ENCODE measurements at regions not wholly inside any gene's neighbourhood (a gene's known extent, or its start where the extent isn't known, plus 50 kb on each side); places are given as distances from the start of the nearest gene placed in this dataset.

GRCh38 chr2:12102679-12103078 lies 356.2 kb downstream of the LPIN1 start:
- TF ChIP-seq CTCF (conservative IDR thresholded peaks at IDR 0.05; ENCODE audit: low read depth, low read length), result no peak
- no peak overlapping the region for H3K4me3 ChIP-seq (ENCODE audit: low read depth, low read length)
- DNase-seq (ENCODE audit: low read depth), result no peak

GRCh38 chr2:12105180-12105579 lies 358.7 kb downstream of the LPIN1 start:
- no peak overlapping the region for H3K4me3 ChIP-seq (ENCODE audit: low read depth, low read length)
- TF ChIP-seq CTCF (conservative IDR thresholded peaks at IDR 0.05; ENCODE audit: low read depth, low read length), result no peak
- DNase-seq (ENCODE audit: low read depth), result no peak

GRCh38 chr2:12106440-12107080 lies 360.1 kb downstream of the LPIN1 start:
- no peak overlapping the region for H3K4me3 ChIP-seq (ENCODE audit: low read depth, low read length)
- no peak for TF ChIP-seq CTCF (conservative IDR thresholded peaks at IDR 0.05; ENCODE audit: low read depth, low read length)
- DNase-seq (ENCODE audit: low read depth), result peak; percentile 99

- TF ChIP-seq CTCF (conservative IDR thresholded peaks at IDR 0.05; ENCODE audit: low read depth, low read length), result no peak
- H3K4me3 ChIP-seq (ENCODE audit: low read depth, low read length), result no peak overlapping the region
- DNase-seq (ENCODE audit: low read depth), result no peak
These were observed 360.9 kb downstream of the LPIN1 start for GRCh38 chr2:12107321-12107720.

GRCh38 chr2:12107939-12108338 lies 361.5 kb downstream of the LPIN1 start:
- no peak overlapping the region for H3K4me3 ChIP-seq (ENCODE audit: low read depth, low read length)
- peak; percentile 83 for DNase-seq (ENCODE audit: low read depth)
- no peak for TF ChIP-seq CTCF (conservative IDR thresholded peaks at IDR 0.05; ENCODE audit: low read depth, low read length)

- TF ChIP-seq CTCF (conservative IDR thresholded peaks at IDR 0.05; ENCODE audit: low read depth, low read length), result no peak
- no peak overlapping the region for H3K4me3 ChIP-seq (ENCODE audit: low read depth, low read length)
- no peak for DNase-seq (ENCODE audit: low read depth)
These were observed 363.1 kb downstream of the LPIN1 start for GRCh38 chr2:12109363-12110017.

GRCh38 chr2:12110074-12110473 lies 363.6 kb downstream of the LPIN1 start:
- no peak for TF ChIP-seq CTCF (conservative IDR thresholded peaks at IDR 0.05; ENCODE audit: low read depth, low read length)
- DNase-seq (ENCODE audit: low read depth), result peak; percentile 65
- H3K4me3 ChIP-seq (ENCODE audit: low read depth, low read length), result no peak overlapping the region

Data from choroid plexus epithelial cell (primary cell).